DMS53 (cell line): ENCODE measurements at regions not wholly inside any gene's neighbourhood (a gene's known extent, or its start where the extent isn't known, plus 50 kb on each side); places are given as distances from the start of the nearest gene placed in this dataset.

Experiments used
- DNase-seq: peaks from one replicate; lab custom pipeline; 2025; lab: John Stamatoyannopoulos, UW

GRCh38 chr3:24596626-24597025 is 102.0 kb upstream of the THRB start:
- no peak for DNase-seq

DNA sequence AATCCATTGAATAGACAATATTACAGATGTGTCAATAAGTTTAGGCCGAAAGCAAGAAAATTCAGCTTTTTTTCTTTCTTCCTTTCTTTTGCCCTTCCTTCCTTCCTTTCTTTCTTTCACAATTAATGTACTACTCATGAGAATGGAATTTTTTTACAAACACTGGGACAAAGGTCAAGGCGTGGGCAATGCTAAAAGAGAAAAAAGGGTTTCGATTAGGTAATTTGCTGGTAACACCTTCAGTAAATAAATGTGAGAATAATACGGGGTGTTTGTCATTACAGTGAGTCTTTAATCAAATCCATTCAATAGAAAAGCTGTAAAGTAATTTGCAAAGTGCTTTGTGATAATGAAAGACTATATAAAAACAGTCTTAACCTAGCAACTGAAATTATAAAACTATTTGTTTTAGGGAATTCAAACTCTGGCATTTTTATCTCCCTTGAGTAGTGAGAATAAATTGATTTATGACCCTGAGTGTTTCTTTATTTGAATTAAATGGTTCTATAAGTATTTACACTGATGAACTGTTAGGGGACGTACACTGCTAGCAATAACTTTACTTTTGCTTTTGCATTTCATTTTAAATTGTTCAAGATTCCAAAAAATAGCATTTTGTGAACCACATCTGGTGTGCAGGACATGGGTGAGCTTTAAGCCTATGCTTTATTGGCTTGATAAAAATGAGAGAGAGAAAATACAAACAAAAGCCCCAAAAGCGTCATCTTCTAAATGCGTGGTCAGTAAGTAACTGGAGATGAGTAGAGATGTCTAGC is 104.2 kb upstream of the THRB start:
- peak; percentile 2 for DNase-seq

GRCh38 chr3:24601066-24601939 is 106.7 kb upstream of the THRB start:
- DNase-seq = no peak

GRCh38 chr3:24604215-24604614 is 109.6 kb upstream of the THRB start:
- peak; percentile 1 for DNase-seq

- DNase-seq = no peak
These were observed 110.9 kb upstream of the THRB start for GRCh38 chr3:24605511-24606028.

DNA sequence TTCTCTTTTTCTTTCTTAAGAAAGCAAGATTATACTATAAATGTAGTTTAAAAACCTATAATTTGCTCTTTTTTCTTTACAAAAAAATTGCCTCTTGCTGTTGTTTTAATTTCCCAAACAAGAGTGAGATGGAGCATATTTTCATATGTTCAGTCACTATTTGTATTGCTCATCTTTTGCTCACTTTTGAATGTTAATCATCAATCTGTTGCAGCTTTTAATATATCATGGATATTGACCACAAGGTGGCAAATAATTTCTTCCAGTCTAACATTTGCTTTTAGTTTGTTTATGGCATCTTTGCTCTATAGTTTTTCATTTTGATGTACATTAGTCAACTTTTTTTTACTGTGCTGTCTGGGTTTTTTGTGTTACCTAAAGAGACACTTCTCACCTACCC is 112.6 kb upstream of the THRB start:
- no peak for DNase-seq

DNA sequence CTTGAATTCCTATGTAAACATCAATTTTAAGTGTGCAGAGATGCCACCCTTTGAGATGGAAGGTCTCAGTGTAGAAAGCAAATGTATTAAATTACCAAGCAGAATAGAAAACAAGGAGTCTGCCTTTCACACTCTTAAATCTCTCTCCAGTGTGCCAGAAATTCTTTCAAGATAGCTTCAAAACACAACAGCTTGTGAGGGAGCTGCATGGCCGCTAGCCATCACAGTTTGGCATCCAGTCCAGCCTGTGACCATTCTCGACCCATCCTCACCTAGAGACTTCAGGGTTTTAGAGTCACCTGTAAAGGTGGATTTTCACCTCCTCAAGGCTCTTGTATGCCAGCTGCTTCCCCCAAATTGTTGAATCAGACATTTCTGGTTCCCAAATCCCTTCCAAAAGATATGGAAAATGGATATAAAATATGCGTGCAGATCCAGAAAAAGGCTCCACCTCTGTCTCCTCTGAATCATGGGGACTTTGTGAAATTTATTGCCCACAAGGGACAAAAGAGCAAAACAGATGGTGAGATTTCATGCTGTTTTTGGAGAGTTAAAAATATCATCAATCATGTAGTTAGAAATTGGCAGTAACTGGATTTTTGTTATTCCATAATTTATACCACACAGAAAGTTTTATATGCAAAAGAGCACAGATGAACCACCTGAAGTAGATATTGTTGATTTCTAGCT is 114.2 kb upstream of the THRB start:
- DNase-seq = no peak

GRCh38 chr3:24614359-24614758 is 119.7 kb upstream of the THRB start:
- no peak for DNase-seq

DNA sequence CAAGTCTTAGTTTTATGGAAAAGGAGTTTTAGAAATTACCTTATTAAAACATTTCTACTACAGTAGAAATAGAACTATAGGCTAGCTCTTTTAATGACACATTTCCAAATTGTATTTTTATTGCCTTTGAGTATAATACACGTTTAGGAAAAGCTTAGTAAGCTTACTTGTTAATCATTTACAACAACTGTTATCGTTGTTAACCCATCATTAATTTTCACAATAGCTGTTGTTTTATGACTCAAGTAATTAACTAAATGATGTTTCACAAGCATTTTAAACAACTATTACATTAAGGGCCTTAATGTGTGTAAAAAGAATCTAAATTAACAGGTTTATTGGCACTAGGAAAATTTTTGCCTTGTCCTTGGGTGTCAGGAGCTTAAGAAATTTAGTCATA is 120.5 kb upstream of the THRB start:
- DNase-seq = no peak

DNA sequence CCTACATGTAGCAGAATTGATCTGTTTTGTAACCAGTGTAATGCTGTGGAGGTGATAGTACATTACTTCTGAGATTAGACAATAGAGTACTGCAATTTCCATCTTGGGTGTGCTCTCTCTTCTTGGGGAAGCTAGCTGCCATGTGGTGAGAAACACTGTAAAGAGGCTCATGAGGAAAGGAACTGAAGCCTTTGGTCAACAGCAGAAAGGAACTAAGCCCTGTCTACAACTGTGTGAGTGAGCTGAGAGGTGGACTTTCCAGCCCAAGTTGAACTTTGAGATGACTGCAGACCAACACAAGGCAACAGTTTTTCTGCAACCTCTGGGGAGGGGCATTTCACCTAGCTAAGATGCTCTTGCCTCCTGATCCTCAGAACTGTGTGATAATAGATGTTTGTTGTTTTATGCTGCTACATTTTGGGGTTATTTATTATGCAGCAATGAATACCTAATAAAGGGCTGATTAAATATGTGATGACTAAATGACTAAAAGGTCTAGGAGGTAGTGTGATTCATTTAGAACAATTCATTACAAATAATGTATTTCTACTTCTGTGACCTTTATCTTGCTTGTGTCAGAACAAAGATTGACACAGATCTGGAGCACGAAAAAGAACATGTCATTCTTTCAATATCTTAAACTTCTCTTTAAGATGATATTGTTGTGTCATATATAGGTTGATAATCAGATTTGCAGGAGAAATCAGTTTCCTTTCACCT is 121.6 kb upstream of the THRB start:
- no peak for DNase-seq

GRCh38 chr3:24622138-24622537 is 127.5 kb upstream of the THRB start:
- DNase-seq = no peak

DNA sequence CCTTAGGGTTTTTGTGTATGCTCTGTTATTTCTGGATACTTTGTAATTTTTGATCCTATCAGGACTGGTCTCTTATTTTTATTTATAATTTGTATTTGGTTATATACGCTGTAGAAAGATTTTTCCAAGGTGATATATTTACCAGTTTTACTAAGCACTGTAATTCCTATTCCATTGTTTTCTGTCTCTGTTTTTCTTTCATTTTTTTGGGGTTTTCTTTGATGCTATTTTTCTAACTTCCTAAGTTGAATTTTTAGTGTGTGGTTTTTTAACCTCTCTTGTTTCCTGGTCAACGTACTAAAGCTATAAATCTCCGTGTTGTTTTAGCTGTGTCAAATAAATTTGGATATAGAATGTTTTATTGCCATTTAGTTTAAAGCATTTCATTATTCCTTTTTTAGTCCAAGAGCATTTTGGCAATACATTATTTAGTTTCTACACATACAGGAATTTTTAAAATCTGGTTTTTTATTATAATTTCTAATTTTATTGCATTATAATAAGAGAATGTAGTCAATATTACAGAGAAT is 128.1 kb upstream of the THRB start:
- DNase-seq = no peak

DNA sequence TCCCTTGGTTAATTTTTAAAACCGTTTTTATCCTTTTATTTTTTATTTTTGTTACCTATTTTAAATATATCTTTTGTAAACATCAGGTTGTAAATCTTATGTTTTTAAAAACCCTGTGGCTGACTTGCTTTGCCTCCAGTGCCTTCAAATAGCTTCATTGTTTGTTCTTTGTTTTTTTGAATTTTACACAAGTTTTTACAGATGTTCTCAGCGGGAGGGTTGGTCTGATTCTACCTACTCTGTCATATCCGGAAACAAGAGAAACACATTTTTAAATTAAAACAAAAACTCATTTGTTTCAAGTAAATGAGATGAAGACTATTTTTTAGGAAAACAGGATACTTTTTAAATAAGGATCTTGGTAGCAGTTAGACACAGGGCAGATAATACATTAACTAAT is 129.0 kb upstream of the THRB start:
- no peak for DNase-seq

DNA sequence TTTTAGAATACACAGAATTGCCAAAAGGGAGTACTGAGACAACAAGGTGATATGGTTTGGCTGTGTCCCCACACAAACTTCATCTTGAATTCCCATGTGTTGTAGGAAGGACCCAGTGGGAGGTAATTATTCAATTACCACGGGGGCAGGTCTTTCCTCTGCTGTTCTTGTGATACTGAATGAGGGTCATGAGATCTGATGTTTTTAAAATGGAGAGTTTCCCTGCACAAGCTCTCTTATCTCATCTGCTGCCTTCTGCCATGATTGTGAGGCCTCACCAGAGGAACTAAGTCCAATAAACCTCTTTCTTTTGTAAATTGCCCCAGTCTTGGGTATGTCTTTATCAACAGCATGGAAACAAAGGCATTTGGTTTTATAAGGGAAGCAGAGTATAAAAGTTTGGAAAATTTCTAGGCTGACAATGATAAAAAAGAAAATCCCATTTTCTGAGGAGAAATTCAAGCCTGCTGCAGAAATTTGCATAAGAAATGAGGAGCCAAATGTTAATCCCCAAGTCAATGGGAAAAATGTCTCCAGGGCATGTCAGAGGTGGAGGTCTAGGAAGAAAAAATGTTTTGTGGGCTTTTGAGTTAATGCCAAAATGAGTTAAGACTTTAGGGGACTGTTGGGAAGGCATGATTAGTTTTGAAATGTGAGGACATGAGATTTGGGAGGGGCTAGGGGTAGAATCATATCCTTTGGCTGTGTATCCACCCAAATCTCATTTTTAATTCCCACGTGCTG is 130.5 kb upstream of the THRB start:
- DNase-seq = no peak

- no peak for DNase-seq
These were observed 134.0 kb upstream of the THRB start for GRCh38 chr3:24628523-24629258.

DNA sequence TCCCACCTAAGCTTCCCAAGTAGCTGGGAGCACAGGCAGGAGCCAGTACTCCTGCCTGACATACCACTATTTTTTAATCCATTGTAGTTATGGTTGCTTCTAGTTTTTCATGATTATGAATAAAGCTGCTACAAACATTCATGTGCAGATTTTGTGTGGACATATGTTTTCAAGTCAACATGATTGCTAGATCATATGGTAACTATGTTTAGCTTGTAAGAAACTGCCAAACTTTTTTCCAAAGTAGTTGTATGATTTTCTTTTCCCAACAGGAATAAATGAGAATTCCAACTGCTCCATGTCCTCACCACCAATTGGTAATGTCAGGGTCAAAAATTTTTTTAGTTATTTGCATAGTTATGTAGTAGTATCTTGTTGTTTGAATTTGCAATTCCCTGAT is 136.8 kb upstream of the THRB start:
- no peak for DNase-seq

GRCh38 chr3:24639061-24639460 is 144.4 kb upstream of the THRB start:
- DNase-seq = no peak

DNA sequence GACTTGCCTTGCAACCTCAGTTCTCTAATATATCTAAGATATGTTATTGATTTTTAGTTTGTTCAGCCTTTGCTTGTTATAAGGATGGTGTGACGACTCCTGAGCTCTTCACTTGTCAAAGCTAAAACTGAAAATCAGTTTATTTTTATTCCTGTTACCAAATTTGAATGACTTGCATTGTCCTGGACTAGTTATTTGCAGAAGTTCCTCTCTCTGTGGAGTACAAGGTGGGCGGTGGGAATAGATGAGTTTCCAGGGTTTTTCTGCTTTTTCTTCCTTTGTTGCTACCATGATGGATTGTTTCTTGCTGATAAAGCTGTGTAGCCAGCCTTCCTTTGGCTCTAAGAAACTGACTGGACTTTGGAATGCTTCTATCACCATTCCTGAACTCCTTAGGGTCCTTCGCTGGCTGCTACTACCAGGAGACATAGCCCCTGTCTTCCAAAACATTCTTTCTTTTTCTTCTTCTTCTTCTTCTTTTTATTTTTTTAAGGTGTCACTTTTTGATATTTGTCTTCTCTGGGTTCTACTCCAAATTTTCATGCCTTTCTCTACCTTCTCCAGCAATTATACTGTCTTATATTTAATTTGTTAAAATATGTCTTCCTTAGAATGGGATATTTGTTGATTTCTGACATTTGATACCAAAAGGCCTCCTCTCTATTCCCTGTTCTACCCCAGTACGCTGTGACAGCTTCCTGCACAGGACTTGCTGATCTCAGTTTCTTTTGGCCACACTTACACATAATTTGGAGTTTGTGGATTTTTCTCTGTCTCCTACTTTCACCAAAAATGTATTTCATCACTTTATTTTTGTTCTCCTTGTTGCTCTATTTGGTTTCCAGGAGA is 145.1 kb upstream of the THRB start:
- no peak for DNase-seq

DNA sequence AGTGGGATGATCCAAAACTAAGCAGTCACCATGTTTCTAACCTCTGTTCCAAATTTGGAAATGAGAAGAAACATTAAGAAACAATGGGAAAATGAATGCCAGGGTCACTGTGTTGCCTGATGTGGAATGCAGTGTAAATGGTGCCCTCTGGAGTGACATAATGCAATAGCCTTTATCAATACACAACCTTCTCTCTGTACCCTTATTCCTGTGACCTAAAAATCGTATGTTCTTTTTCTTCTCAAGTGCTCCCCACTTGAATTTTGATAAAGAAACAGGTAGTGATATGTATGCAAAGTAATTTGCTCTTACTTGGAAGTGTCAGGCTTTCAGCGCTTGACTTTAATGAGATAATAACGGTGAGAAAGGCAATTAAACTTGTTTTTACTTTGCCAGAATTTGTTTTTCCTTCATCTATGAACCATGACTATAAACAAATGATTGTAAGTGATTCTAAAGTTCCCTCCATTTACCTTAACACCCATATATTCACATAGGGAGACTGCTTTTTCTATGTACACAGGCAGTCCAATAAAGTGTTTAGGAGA is 145.8 kb upstream of the THRB start:
- DNase-seq = peak; percentile 28
